ENCODE measurements at regions not wholly inside any gene's neighbourhood (a gene's known extent, or its start where the extent isn't known, plus 50 kb on each side); places are given as distances from the start of the nearest gene placed in this dataset.

DNA sequence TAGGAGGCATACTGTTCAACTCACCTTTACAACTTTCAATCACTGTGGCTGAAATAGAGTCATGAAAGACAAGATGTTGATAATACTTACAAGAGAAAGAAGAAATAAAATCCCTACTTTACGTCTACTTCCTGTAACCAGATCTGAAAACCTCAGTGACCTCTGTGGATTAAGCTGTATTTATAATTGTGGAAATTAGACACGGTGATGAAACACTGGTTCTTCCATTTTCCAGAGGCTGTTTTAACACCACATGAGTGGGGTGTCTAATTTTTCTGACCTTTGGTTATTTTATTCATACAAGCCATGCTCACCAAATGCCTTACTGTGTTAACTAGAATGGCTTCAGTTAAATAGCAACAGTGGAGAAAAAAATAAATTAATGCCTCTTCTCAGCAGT is 58.5 kb upstream of the HIVEP1 start:
- Histone ChIP-seq H2AFZ (ENCODE audit: low read length) (no peak overlapping the region), H3K4me3 (replicated peaks in 1 of 4; ENCODE audit: control extremely low read depth in 1 of 4, insufficient read depth in 1 of 4, low read depth in 3 of 4, low read length in 4 of 4) (no peak overlapping the region), H3K79me2 (ENCODE audit: control insufficient read depth, insufficient read depth, low read length) (no peaks in the 10 kb centered on the region), H3K27ac (ENCODE audit: insufficient read depth, low read length) (no peak overlapping the region), H3K36me3 (ENCODE audit: control insufficient read depth, insufficient read depth, low read length) (no peaks in the 10 kb centered on the region), H4K20me1 (ENCODE audit: control insufficient read depth, extremely low read depth, insufficient read depth, low read length) (no peaks in the 10 kb centered on the region), H3K9ac (ENCODE audit: insufficient read depth, low read length) (no peak overlapping the region), H3K9me3 (ENCODE audit: control insufficient read depth, insufficient read depth, low read depth, low read length) (no peaks in the 10 kb centered on the region), H3K27me3 (ENCODE audit: control insufficient read depth, insufficient read depth, low read length) (no peaks in the 10 kb centered on the region), H3K4me2 (ENCODE audit: extremely low read depth, insufficient read depth, low read length) (no peak overlapping the region), H3K4me1 (ENCODE audit: control insufficient read depth, extremely low read depth, insufficient read depth, low read length) (no peaks in the 10 kb centered on the region)
- DNase-seq (ENCODE audit: low read depth in 2 of 2): peak in 1 of 2 donors; percentile 14
- TF ChIP-seq CTCF (conservative IDR thresholded peaks at IDR 0.05 in 1 of 2, IDR thresholded peaks at IDR 0.05 in 1 of 2; ENCODE audit: low read depth in 1 of 2, low read length in 2 of 2) (no peak), EZH2 (IDR thresholded peaks at IDR 0.05; ENCODE audit: low read length, missing control alignments) (no peak)

GRCh38 chr6:11952316-11952715 is 59.8 kb upstream of the HIVEP1 start:
- no peak overlapping the region for H3K4me2 ChIP-seq (ENCODE audit: extremely low read depth, insufficient read depth, low read length)
- TF ChIP-seq CTCF (conservative IDR thresholded peaks at IDR 0.05 in 1 of 2, IDR thresholded peaks at IDR 0.05 in 1 of 2; ENCODE audit: low read depth in 1 of 2, low read length in 2 of 2): no peak
- TF ChIP-seq EZH2 (IDR thresholded peaks at IDR 0.05; ENCODE audit: low read length, missing control alignments): no peak
- no peak overlapping the region for H3K27ac ChIP-seq (ENCODE audit: insufficient read depth, low read length)
- H2AFZ ChIP-seq (ENCODE audit: low read length): no peak overlapping the region
- no peaks in the 10 kb centered on the region for H3K36me3 ChIP-seq (ENCODE audit: control insufficient read depth, insufficient read depth, low read length)
- no peaks in the 10 kb centered on the region for H4K20me1 ChIP-seq (ENCODE audit: control insufficient read depth, extremely low read depth, insufficient read depth, low read length)
- H3K9ac ChIP-seq (ENCODE audit: insufficient read depth, low read length): no peak overlapping the region
- no peak overlapping the region for H3K4me3 ChIP-seq (replicated peaks in 1 of 4; ENCODE audit: control extremely low read depth in 1 of 4, insufficient read depth in 1 of 4, low read depth in 3 of 4, low read length in 4 of 4)
- H3K9me3 ChIP-seq (ENCODE audit: control insufficient read depth, insufficient read depth, low read depth, low read length): no peaks in the 10 kb centered on the region
- H3K27me3 ChIP-seq (ENCODE audit: control insufficient read depth, insufficient read depth, low read length): no peaks in the 10 kb centered on the region
- DNase-seq (ENCODE audit: low read depth in 2 of 2): no peak
- H3K4me1 ChIP-seq (ENCODE audit: control insufficient read depth, extremely low read depth, insufficient read depth, low read length): no peaks in the 10 kb centered on the region
- no peaks in the 10 kb centered on the region for H3K79me2 ChIP-seq (ENCODE audit: control insufficient read depth, insufficient read depth, low read length)

- H3K27me3 ChIP-seq (ENCODE audit: control insufficient read depth, insufficient read depth, low read length): no peaks in the 10 kb centered on the region
- H3K9me3 ChIP-seq (ENCODE audit: control insufficient read depth, insufficient read depth, low read depth, low read length): no peaks in the 10 kb centered on the region
- H3K36me3 ChIP-seq (ENCODE audit: control insufficient read depth, insufficient read depth, low read length): no peaks in the 10 kb centered on the region
- no peak overlapping the region for H3K4me2 ChIP-seq (ENCODE audit: extremely low read depth, insufficient read depth, low read length)
- H4K20me1 ChIP-seq (ENCODE audit: control insufficient read depth, extremely low read depth, insufficient read depth, low read length): no peaks in the 10 kb centered on the region
- DNase-seq (ENCODE audit: low read depth in 2 of 2): no peak
- no peaks in the 10 kb centered on the region for H3K4me1 ChIP-seq (ENCODE audit: control insufficient read depth, extremely low read depth, insufficient read depth, low read length)
- H3K79me2 ChIP-seq (ENCODE audit: control insufficient read depth, insufficient read depth, low read length): no peaks in the 10 kb centered on the region
- no peak overlapping the region for H3K4me3 ChIP-seq (replicated peaks in 1 of 4; ENCODE audit: control extremely low read depth in 1 of 4, insufficient read depth in 1 of 4, low read depth in 3 of 4, low read length in 4 of 4)
- H3K27ac ChIP-seq (ENCODE audit: insufficient read depth, low read length): no peak overlapping the region
- TF ChIP-seq EZH2 (IDR thresholded peaks at IDR 0.05; ENCODE audit: low read length, missing control alignments) (no peak), CTCF (conservative IDR thresholded peaks at IDR 0.05 in 1 of 2, IDR thresholded peaks at IDR 0.05 in 1 of 2; ENCODE audit: low read depth in 1 of 2, low read length in 2 of 2) (no peak)
- H3K9ac ChIP-seq (ENCODE audit: insufficient read depth, low read length): no peak overlapping the region
- no peak overlapping the region for H2AFZ ChIP-seq (ENCODE audit: low read length)
Measured at GRCh38 chr6:11951868-11952267, 60.2 kb upstream of the HIVEP1 start.

Data from fibroblast of lung (primary cell).